H1 (cell line): ENCODE measurements at regions not wholly inside any gene's neighbourhood (a gene's known extent, or its start where the extent isn't known, plus 50 kb on each side); places are given as distances from the start of the nearest gene placed in this dataset.

Experiments used
- BCL11A ChIP-seq, 2 experiments: IDR thresholded peaks; one replicate each; pipeline ENCODE4 v1.6.1; 2011; ENCODE audit warnings: low read depth in 2 of 2, low read length in 2 of 2, mild to moderate bottlenecking in 2 of 2
- CTCF ChIP-seq, 3 experiments: IDR thresholded peaks; 1 replicate in 2 of 3; 2 replicates in 1 of 3; pipeline versions ENCODE4 v1.5.1 to v1.6.1; 2011; ENCODE audit warnings: low read length in 3 of 3, mild to moderate bottlenecking in 3 of 3, inconsistent platforms in 2 of 3, low read depth in 1 of 3, moderate library complexity in 1 of 3; ENCODE audit not compliant: insufficient read depth in 1 of 3; ENCODE audit errors: control extremely low read depth in 1 of 3
- KDM5A ChIP-seq: fragments of 200-600 bp; IDR thresholded peaks from 2 replicates; pipeline ENCODE4 v1.7.1; 2012; ENCODE audit warnings: mild to moderate bottlenecking, low read length, inconsistent platforms, mixed read lengths
- SP2 ChIP-seq: IDR thresholded peaks from 2 replicates; pipeline ENCODE4 v1.6.1; 2012; ENCODE audit warnings: mild to moderate bottlenecking, low read length, inconsistent platforms
- TAF7 ChIP-seq: optimal IDR thresholded peaks from 2 replicates; pipeline ENCODE3; 2011; ENCODE audit warnings: low read depth, mild to moderate bottlenecking, inconsistent platforms, low read length, moderate library complexity, borderline replicate concordance
- TF ChIP-seq, protein P1 (sequence below): fragments of 300-600 bp; sonication (generic); IDR thresholded peaks from 2 replicates; pipeline ENCODE4 v1.7.1; 2012; ENCODE audit warnings: low read length, moderate library complexity, mild to moderate bottlenecking, inconsistent platforms; ENCODE audit not compliant: insufficient replicate concordance
- TF ChIP-seq, protein P2 (sequence below): IDR thresholded peaks from 2 replicates; pipeline ENCODE4 v1.6.1; 2011; ENCODE audit warnings: low read depth, mild to moderate bottlenecking, low read length; ENCODE audit not compliant: insufficient read depth

DNA sequence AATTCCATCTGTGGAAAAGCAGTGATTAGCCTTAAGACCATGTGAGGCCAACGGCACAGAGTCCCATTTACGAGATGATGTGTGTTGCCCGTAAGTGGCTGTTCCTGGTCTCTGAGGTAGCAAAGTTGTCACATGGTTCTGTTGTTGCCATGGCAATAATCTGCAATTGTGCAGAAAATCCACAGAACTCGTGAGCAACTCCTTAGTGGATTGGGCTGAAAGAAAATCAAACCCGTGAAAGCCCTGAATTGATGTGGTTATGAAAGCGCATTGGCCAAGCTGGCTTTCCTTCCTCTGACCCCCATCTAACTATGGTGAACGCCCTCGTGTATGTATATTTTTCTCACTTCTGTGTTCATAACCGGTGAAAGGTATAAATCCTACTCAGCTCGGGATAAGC, 614.7 kb downstream of the EBF1 start (continued):
- TF ChIP-seq, protein P1, sequence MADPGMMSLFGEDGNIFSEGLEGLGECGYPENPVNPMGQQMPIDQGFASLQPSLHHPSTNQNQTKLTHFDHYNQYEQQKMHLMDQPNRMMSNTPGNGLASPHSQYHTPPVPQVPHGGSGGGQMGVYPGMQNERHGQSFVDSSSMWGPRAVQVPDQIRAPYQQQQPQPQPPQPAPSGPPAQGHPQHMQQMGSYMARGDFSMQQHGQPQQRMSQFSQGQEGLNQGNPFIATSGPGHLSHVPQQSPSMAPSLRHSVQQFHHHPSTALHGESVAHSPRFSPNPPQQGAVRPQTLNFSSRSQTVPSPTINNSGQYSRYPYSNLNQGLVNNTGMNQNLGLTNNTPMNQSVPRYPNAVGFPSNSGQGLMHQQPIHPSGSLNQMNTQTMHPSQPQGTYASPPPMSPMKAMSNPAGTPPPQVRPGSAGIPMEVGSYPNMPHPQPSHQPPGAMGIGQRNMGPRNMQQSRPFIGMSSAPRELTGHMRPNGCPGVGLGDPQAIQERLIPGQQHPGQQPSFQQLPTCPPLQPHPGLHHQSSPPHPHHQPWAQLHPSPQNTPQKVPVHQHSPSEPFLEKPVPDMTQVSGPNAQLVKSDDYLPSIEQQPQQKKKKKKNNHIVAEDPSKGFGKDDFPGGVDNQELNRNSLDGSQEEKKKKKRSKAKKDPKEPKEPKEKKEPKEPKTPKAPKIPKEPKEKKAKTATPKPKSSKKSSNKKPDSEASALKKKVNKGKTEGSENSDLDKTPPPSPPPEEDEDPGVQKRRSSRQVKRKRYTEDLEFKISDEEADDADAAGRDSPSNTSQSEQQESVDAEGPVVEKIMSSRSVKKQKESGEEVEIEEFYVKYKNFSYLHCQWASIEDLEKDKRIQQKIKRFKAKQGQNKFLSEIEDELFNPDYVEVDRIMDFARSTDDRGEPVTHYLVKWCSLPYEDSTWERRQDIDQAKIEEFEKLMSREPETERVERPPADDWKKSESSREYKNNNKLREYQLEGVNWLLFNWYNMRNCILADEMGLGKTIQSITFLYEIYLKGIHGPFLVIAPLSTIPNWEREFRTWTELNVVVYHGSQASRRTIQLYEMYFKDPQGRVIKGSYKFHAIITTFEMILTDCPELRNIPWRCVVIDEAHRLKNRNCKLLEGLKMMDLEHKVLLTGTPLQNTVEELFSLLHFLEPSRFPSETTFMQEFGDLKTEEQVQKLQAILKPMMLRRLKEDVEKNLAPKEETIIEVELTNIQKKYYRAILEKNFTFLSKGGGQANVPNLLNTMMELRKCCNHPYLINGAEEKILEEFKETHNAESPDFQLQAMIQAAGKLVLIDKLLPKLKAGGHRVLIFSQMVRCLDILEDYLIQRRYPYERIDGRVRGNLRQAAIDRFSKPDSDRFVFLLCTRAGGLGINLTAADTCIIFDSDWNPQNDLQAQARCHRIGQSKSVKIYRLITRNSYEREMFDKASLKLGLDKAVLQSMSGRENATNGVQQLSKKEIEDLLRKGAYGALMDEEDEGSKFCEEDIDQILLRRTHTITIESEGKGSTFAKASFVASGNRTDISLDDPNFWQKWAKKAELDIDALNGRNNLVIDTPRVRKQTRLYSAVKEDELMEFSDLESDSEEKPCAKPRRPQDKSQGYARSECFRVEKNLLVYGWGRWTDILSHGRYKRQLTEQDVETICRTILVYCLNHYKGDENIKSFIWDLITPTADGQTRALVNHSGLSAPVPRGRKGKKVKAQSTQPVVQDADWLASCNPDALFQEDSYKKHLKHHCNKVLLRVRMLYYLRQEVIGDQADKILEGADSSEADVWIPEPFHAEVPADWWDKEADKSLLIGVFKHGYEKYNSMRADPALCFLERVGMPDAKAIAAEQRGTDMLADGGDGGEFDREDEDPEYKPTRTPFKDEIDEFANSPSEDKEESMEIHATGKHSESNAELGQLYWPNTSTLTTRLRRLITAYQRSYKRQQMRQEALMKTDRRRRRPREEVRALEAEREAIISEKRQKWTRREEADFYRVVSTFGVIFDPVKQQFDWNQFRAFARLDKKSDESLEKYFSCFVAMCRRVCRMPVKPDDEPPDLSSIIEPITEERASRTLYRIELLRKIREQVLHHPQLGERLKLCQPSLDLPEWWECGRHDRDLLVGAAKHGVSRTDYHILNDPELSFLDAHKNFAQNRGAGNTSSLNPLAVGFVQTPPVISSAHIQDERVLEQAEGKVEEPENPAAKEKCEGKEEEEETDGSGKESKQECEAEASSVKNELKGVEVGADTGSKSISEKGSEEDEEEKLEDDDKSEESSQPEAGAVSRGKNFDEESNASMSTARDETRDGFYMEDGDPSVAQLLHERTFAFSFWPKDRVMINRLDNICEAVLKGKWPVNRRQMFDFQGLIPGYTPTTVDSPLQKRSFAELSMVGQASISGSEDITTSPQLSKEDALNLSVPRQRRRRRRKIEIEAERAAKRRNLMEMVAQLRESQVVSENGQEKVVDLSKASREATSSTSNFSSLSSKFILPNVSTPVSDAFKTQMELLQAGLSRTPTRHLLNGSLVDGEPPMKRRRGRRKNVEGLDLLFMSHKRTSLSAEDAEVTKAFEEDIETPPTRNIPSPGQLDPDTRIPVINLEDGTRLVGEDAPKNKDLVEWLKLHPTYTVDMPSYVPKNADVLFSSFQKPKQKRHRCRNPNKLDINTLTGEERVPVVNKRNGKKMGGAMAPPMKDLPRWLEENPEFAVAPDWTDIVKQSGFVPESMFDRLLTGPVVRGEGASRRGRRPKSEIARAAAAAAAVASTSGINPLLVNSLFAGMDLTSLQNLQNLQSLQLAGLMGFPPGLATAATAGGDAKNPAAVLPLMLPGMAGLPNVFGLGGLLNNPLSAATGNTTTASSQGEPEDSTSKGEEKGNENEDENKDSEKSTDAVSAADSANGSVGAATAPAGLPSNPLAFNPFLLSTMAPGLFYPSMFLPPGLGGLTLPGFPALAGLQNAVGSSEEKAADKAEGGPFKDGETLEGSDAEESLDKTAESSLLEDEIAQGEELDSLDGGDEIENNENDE = no peak
- TF ChIP-seq CTCF (IDR thresholded peaks at IDR 0.05; ENCODE audit: control extremely low read depth in 1 of 3, insufficient read depth in 1 of 3, low read depth in 1 of 3, low read length in 3 of 3) (no peak), BCL11A (IDR thresholded peaks at IDR 0.05; ENCODE audit: low read depth in 2 of 2, low read length in 2 of 2) (no peak), TAF7 (no peak), SP2 (no peak), KDM5A (no peak)
- TF ChIP-seq, protein P2, sequence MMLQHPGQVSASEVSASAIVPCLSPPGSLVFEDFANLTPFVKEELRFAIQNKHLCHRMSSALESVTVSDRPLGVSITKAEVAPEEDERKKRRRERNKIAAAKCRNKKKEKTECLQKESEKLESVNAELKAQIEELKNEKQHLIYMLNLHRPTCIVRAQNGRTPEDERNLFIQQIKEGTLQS = no peak
- TF ChIP-seq, all 59 proteins: peak for 0
